IPS-NIHi7 (cell line): ENCODE measurements at regions not wholly inside any gene's neighbourhood (a gene's known extent, or its start where the extent isn't known, plus 50 kb on each side); places are given as distances from the start of the nearest gene placed in this dataset.
"Not testable (repeated sequence)": the region's sequence is repeated elsewhere in the genome, so short reads cannot be mapped to it uniquely, and the experiment has no call there.

ENCODE experiments used
- DNase-seq: peaks from one replicate; pipeline ENCODE4 v3.0.0; 2012; ENCODE audit warnings: mixed read lengths; ENCODE audit errors: extremely low spot score

DNA sequence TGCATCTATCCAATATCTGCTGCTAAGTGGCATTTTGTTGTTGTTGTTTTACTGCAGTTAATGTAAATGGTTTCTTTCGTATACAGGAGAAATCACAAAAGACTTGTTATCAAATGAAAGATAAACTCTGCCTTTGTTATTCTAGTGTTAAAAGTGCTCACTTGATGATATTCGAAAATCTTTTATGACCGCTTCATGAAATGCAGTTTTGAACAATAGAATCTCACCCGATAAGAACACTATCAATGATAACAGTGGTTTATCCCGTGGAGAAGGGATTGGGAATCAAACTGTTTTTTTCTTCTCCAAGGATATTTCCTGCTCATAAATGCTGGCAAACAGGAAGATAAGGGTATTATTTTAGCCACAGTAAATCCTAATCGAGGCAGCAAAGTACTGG, 1366.3 kb downstream of the OLFM4 start:
- no peak for DNase-seq

DNA sequence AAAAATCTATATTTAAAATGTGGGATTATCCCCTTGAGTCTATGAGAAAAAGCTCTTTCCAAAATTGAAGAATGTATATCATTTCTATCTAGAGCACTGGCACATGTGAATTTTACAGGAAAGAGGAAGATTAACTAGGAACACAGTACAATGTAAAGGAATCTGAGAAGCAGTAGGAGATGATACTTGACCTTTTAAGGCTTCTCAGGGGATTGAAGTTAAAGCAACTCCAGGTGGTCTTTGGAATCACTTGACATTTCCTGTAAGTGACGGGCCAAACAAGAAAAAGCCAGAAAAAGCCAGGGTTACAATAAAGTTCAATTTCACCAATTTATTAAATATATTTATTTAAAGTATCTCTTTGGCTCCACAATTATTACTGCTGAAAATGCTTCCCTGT, 1373.9 kb downstream of the OLFM4 start:
- DNase-seq = no peak

GRCh38 chr13:54415753-54416366, 1387.2 kb downstream of the OLFM4 start:
- peak; percentile 28 for DNase-seq

DNA sequence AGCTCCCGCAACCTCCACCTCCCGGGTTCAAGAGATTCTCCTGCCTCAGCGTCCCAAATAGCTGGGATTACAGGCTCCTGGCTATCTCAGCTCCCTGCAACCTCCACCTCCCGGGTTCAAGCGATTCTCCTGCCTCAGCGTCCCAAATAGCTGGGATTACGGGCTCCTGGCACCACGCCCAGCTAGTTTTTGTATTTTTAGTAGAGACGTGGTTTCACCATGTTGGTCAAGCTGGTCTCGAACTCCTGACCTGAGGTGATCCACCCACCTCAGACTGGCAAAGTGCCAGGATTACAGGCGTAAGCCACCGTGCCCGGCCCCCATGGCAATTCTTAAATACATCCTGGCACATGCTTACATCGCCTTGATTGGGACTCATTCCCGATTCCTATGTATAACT, 1394.3 kb downstream of the OLFM4 start:
- not testable (repeated sequence) for DNase-seq

- peak; percentile 14 for DNase-seq
Observed at GRCh38 chr13:54424344-54424743, 1395.7 kb downstream of the OLFM4 start.

GRCh38 chr13:54433493-54434206, 1405.0 kb downstream of the OLFM4 start:
- no peak for DNase-seq

DNA sequence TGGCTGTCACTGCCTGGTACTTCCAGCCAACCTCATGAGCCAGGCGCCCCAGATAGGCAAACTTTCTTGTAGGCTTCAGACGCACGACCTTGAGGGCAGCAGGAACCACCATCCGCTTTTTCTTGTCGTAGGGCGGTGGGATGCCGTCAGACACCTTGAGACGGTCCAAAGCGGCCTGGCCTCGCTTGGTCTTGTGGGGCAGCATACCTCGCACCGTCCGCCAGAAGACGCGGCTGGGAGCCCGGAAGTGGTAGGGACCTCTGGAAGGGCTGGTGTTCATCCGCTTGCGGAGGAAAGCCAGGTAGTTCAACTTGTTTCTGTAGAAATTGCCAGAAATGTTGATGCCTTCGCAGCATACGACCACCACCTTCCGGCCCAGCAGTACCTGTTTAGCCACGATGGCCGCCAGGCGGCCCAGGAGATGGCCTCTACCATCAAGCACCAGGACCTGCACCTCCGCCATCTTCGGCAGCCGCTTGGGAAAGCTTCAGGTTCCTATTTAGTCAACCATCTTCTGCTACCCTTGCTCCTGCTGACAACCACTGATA, 1412.3 kb downstream of the OLFM4 start:
- DNase-seq = not testable (repeated sequence)

DNA sequence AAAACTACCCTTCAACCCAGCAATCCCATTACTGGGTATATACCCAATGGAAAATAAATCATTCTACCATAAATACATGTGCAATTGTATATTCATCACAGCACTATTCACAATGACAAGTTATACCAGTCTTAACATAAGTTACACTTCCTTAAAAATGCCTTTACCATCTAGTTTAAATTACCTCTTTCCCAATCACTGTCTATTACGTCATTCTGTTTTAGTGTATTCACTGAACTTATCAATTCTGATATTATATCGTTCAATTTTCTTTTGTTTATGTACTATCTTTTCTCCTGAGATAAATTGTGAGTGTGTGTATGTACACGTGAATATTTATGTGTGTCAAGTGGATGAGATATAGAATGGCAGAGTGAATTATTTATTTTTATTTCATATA, 1416.8 kb downstream of the OLFM4 start:
- no peak for DNase-seq

- no peak for DNase-seq
Observed at GRCh38 chr13:54445865-54446264, 1417.3 kb downstream of the OLFM4 start.

- peak; percentile 15 for DNase-seq
Observed at GRCh38 chr13:54449922-54450321, 1421.3 kb downstream of the OLFM4 start.

DNA sequence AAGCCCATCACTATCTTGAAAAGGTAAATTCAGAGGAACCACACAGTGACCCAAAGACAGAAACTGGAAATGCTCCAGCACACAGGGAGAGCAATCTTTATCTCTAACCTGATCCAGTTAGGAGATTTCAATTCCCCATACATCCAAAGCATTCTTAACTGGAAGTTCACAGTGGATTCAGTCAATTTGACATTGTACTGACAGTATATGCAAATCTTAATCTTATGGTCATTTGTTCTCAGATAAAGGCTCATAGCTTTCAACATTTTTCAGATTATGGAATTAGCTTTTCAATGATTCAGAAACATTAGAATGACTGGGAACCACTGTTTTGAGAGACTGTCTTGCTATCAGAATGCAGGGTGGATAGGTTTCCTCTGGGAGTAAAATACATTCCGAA, 1455.6 kb downstream of the OLFM4 start:
- no peak for DNase-seq

GRCh38 chr13:54486421-54487166, 1458.0 kb downstream of the OLFM4 start:
- no peak for DNase-seq

DNA sequence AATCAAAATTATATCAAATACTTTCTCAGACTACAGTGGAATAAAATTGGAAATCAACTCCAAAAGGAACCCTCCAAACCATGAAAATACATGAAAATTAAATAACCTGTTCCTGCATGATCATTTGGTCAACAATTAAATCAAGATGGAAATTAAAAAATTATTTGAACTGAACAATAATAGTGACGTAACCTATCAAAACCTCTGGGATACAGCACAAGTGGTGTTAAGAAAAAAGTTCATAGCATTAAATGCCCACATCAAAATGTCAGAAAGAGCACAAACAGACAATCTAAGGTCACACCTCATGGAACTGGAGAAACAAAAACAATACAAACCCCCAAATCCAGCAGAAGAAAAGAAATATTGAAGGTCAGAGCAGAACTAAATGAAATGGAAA, 1460.7 kb downstream of the OLFM4 start:
- DNase-seq = no peak

DNA sequence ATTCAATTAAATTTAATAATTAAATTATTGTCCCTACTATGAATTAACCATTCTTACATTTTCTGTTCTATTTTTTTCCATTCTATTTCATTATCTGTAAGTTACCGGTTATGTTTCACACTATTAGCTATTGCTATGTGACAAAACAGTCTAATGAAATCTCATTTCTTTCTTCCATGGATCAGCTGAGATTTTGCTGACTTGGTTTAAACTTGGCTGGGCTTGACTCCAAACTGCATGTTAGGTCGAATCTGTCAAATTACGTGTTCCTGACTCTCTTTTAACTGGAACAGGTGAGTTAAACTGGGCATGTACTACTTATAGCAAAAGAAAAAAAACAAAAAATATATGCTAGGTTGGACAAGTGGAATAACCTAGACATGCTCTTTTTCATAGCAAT, 1464.4 kb downstream of the OLFM4 start:
- no peak for DNase-seq

DNA sequence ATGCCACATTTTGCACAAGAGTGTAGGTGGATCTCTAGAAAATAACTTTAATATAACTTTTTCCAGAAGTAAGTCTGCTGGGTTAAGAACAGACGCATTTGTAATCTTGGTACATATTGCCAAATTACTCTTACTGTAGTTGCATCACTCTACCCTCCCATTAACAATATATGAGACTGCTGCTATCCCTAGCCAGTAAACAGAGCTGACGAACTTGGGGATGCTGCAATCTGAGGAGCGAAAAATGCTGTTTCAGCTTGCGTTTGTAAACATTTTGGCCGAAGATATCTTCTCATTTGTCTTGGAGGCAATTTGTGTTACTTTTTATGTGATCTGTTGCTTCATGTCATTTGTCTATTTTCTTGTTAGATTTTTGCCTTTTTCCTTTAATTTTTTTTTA, 1482.8 kb downstream of the OLFM4 start:
- DNase-seq = no peak

DNA sequence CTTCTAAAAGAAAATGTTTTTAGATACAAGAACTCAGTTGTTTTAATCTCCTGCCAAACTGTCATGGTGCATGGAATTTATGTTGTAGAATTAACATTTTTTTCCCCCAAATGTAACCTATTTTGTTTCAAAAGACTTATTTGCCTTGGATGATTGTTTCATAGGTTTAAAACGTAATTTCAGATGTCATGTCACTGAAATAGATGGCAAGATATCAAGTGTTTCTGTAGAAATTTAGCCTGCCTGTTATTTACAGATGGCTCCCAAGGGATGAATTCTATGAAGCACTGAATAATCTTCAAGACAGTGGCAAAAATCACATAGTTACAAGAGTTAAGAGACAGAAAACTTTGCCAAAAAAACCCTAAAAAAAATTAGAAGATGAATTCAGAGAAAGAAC, 1484.6 kb downstream of the OLFM4 start:
- no peak for DNase-seq

- DNase-seq = peak; percentile 17
Observed at GRCh38 chr13:54536112-54536511, 1507.5 kb downstream of the OLFM4 start.

DNA sequence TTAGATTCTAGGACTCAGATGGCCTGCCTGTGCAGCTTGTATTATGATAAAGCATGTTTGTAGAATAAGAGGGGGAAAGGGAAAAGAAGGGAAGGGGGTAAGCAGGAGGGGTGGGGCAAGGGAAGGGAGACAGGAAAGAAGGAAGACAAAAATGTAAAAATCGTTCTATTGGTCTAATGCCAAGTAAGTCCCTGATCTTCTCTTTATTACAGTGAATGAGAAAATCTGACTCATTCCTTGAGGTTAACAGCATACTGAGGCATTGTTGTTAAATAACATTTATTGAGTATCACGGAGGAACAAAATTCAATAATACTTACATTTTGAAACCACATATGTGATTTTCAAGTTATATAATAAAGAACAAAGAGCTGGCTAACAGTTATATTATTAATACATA, 1534.7 kb downstream of the OLFM4 start:
- no peak for DNase-seq

DNA sequence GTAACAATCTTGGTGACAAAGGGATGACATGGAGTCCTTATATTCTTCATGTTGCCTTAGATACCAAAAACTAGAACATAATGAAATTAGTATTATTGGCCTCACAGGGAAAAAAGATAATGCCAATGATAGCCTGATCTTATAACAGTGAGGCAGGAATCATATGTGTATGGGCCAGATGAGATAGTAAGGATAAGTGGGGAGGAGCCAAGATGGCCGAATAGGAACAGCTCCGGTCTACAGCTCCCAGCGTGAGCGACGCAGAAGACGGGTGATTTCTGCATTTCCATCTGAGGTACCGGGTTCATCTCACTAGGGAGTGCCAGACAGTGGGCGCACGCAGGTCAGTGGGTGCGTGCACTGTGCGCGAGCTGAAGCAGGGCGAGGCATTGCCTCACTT, 1543.4 kb downstream of the OLFM4 start:
- DNase-seq = not testable (repeated sequence)

GRCh38 chr13:54573186-54573585, 1544.6 kb downstream of the OLFM4 start:
- DNase-seq = no peak

GRCh38 chr13:54574791-54575190, 1546.2 kb downstream of the OLFM4 start:
- DNase-seq = no peak

- DNase-seq = no peak
Observed at GRCh38 chr13:54591540-54591939, 1562.9 kb downstream of the OLFM4 start.

DNA sequence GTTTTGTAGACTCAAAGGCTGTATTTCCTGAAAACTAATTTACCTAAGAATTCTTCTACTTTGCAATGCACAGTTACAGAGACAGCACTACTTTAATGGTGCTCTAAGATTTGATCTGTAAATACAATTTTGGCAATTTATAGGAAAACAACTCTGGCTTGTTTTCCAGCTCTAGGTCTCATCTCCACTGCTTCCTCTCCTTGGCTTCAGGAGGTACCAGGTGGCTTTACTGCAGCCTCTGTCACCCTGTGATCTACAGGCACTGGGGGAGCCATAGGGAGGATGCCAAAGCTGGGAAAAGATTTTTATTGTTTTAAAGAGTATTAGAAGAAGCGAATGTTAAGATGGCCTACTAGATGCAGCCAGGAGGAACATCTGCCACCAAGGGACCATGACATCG, 1563.6 kb downstream of the OLFM4 start:
- DNase-seq = no peak
